Left lung (tissue), 4 donors: ENCODE measurements at regions not wholly inside any gene's neighbourhood (a gene's known extent, or its start where the extent isn't known, plus 50 kb on each side); places are given as distances from the start of the nearest gene placed in this dataset.
"Not testable (repeated sequence)": the region's sequence is repeated elsewhere in the genome, so short reads cannot be mapped to it uniquely, and the experiment has no call there.

ENCODE experiments used
- ATAC-seq: fragments of 200-7000 bp; cut with Tn5 transposase; one replicate; pipeline ENCODE4 v1.9.1; 2020; ENCODE audit warnings: moderate library complexity
- DNase-seq, 4 donors: peaks; one replicate each; pipeline ENCODE4 v3.0.0-alpha.2; 2013 to 2020
- H3K27ac ChIP-seq, 2 donors: fragments of 200-600 bp; sonication (generic) in 1 of 2; one replicate each; pipeline versions ENCODE4 v1.5.0 to v1.8.0; 2020 to 2021
- H3K27me3 ChIP-seq, 2 donors: fragments of 200-600 bp; sonication (generic) in 1 of 2; one replicate each; pipeline versions ENCODE4 v1.5.0 to v1.8.0; 2020 to 2021
- H3K36me3 ChIP-seq, 2 donors: fragments of 200-600 bp; sonication (generic) in 1 of 2; one replicate each; pipeline versions ENCODE4 v1.5.0 to v1.8.0; 2020 to 2021
- H3K4me1 ChIP-seq, 2 donors: fragments of 200-600 bp; one replicate each; pipeline ENCODE4 v1.8.0; 2021
- H3K4me3 ChIP-seq, 2 donors: fragments of 200-600 bp; sonication (generic) in 1 of 2; one replicate each; pipeline versions ENCODE4 v1.5.0 to v1.8.0; 2020 to 2021; ENCODE audit warnings: mild to moderate bottlenecking in 1 of 2
- H3K9me3 ChIP-seq, 2 donors: fragments of 200-600 bp; sonication (generic) in 1 of 2; one replicate each; pipeline versions ENCODE4 v1.5.0 to v1.8.0; 2020 to 2021
- intact Hi-C, 2 donors: fragments of 100-400 bp; cut with DNase I; formaldehyde crosslinking; loops; one replicate each; pipeline versions ENCODE4 v1.11.2 to v1.14.2; 2022
- TF ChIP-seq, protein P1 (sequence below), 2 donors: fragments of 200-600 bp; sonication (generic) in 1 of 2; IDR thresholded peaks; one replicate each; pipeline versions ENCODE4 v1.5.0 to v1.8.0; 2021; ENCODE audit warnings: antibody characterized with exemption in 2 of 2
- donor health status: DM: no; HTN: yes; CAD: no.
- donor health status: DM: no; HTN: no; CAD: no.

DNA sequence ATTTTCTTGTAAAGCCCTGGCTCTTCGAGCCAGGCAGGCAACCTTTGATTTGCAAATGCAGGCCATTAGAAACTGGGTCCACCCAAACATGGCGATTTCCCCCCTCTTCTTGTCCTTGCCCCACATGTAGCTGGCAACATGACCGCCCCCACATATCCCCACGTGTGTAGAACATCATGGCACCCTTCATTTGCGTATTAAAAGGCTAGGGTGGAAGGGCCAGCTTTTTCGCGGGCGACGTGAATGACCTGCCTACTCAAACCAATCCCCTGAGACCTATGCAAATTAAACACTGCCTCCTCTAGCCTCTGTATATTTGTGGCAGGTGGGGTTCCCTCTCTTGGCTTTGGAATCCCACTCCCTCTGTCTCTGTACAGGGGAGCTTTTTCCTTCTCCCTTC is 107.0 kb upstream of the CLINT1 start:
- Histone ChIP-seq H3K27ac (no peak overlapping the region), H3K4me1 (no peaks in the 10 kb centered on the region), H3K36me3 (no peaks in the 10 kb centered on the region), H3K9me3 (no peaks in the 10 kb centered on the region), H3K27me3 (no peaks in the 10 kb centered on the region), H3K4me3 (no peak overlapping the region)
- DNase-seq (no peak), ATAC-seq (no peak)
- intact Hi-C loops, result no loop called here
- TF ChIP-seq, protein P1, sequence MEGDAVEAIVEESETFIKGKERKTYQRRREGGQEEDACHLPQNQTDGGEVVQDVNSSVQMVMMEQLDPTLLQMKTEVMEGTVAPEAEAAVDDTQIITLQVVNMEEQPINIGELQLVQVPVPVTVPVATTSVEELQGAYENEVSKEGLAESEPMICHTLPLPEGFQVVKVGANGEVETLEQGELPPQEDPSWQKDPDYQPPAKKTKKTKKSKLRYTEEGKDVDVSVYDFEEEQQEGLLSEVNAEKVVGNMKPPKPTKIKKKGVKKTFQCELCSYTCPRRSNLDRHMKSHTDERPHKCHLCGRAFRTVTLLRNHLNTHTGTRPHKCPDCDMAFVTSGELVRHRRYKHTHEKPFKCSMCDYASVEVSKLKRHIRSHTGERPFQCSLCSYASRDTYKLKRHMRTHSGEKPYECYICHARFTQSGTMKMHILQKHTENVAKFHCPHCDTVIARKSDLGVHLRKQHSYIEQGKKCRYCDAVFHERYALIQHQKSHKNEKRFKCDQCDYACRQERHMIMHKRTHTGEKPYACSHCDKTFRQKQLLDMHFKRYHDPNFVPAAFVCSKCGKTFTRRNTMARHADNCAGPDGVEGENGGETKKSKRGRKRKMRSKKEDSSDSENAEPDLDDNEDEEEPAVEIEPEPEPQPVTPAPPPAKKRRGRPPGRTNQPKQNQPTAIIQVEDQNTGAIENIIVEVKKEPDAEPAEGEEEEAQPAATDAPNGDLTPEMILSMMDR (IDR thresholded peaks at IDR 0.05), result no peak

GRCh38 chr5:157965040-157965678 is 106.2 kb upstream of the CLINT1 start:
- Histone ChIP-seq H3K36me3 (no peaks in the 10 kb centered on the region), H3K4me1 (no peaks in the 10 kb centered on the region), H3K9me3 (no peaks in the 10 kb centered on the region), H3K27me3 (no peaks in the 10 kb centered on the region), H3K27ac (no peak overlapping the region), H3K4me3 (no peak overlapping the region)
- TF ChIP-seq, protein P1 (IDR thresholded peaks at IDR 0.05), result no peak
- ATAC-seq (no peak), DNase-seq (no peak)
- intact Hi-C loops, result no loop called here

DNA sequence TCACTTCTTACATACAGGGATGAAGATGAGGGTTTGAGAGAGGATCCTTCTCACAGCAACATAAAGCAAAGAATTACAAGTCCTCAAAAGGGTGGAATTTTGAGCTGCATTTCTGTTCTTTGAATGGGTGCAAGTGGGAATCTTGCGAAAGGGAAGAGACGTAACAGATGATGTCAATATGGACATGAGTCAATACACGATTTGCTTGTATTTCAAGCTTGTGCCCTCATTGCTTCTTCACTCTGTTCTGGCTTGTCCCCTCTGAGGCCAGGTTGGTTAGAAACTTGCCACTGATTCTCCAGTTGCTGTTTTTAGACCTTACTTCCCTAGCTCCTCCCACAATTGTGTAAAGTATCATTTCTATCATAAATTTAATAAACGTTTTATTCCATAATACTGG is 104.8 kb upstream of the CLINT1 start:
- intact Hi-C loops, result no loop called here
- H3K27ac ChIP-seq, result no peak overlapping the region

DNA sequence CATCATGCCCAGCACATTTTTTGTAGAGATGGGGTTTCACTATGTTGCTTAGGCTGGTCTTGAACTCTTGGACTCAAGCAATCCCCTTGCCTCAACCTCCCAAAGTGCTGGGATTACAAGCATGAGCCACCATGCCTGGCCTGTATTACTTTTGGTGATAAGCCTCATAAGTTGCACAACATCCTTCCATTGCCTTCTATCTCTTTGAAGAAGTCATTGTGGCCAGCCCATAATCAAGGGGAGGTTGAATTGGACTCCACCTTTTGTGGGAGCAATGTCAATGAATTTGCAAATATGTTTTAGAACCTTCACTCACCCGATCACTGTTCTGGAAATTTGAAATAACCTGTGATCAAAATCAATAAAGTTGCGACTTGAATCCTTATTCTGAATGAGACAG is 104.3 kb upstream of the CLINT1 start:
- ATAC-seq, result no peak
- Histone ChIP-seq H3K27ac (no peak overlapping the region), H3K9me3 (no peaks in the 10 kb centered on the region), H3K4me1 (no peaks in the 10 kb centered on the region), H3K27me3 (no peaks in the 10 kb centered on the region), H3K36me3 (no peaks in the 10 kb centered on the region), H3K4me3 (no peak overlapping the region)
- DNase-seq, result no peak
- intact Hi-C loops, result no loop called here
- TF ChIP-seq, protein P1 (IDR thresholded peaks at IDR 0.05), result no peak

More for the DNA sequence above, 104.8 kb upstream of the CLINT1 start:
- TF ChIP-seq, protein P1 (IDR thresholded peaks at IDR 0.05), result no peak
- no peaks in the 10 kb centered on the region for H3K27me3 ChIP-seq
- H3K36me3 ChIP-seq, result no peaks in the 10 kb centered on the region
- H3K9me3 ChIP-seq, result no peaks in the 10 kb centered on the region
- H3K4me3 ChIP-seq, result no peak overlapping the region
- no peaks in the 10 kb centered on the region for H3K4me1 ChIP-seq
- ATAC-seq (no peak), DNase-seq (no peak)

- DNase-seq, H3K27me3 ChIP-seq, ATAC-seq, H3K27ac ChIP-seq, H3K4me1 ChIP-seq, H3K4me3 ChIP-seq, H3K36me3 ChIP-seq, H3K9me3 ChIP-seq, intact Hi-C loops: not testable (repeated sequence)
Measured at GRCh38 chr5:157962686-157963085, 103.7 kb upstream of the CLINT1 start.
